ENCODE measurements at regions not wholly inside any gene's neighbourhood (a gene's known extent, or its start where the extent isn't known, plus 50 kb on each side); places are given as distances from the start of the nearest gene placed in this dataset.
A peak's percentile ranks its signal among the peaks of the same experiment; 100 is the strongest.

DNA sequence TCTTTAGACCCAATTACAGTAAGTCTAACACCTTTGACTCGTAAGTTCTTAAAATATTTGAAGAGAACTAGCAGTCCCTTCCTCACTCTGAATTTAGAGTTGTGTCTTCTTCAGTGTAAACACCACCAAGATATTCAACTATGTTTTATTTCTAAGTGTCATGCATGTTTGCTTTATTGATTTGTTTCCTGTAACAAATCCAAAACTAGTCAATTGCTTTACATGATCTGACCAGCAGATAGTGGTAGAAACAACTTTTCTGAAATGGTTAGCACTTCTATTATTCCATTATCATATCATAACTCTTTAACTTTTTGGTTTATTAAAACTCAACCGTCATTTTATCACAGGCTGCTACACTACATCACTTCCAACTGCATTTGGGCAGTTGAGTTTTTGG lies 90.1 kb downstream of the INHBA start (continued):
- TF ChIP-seq, protein P1, sequence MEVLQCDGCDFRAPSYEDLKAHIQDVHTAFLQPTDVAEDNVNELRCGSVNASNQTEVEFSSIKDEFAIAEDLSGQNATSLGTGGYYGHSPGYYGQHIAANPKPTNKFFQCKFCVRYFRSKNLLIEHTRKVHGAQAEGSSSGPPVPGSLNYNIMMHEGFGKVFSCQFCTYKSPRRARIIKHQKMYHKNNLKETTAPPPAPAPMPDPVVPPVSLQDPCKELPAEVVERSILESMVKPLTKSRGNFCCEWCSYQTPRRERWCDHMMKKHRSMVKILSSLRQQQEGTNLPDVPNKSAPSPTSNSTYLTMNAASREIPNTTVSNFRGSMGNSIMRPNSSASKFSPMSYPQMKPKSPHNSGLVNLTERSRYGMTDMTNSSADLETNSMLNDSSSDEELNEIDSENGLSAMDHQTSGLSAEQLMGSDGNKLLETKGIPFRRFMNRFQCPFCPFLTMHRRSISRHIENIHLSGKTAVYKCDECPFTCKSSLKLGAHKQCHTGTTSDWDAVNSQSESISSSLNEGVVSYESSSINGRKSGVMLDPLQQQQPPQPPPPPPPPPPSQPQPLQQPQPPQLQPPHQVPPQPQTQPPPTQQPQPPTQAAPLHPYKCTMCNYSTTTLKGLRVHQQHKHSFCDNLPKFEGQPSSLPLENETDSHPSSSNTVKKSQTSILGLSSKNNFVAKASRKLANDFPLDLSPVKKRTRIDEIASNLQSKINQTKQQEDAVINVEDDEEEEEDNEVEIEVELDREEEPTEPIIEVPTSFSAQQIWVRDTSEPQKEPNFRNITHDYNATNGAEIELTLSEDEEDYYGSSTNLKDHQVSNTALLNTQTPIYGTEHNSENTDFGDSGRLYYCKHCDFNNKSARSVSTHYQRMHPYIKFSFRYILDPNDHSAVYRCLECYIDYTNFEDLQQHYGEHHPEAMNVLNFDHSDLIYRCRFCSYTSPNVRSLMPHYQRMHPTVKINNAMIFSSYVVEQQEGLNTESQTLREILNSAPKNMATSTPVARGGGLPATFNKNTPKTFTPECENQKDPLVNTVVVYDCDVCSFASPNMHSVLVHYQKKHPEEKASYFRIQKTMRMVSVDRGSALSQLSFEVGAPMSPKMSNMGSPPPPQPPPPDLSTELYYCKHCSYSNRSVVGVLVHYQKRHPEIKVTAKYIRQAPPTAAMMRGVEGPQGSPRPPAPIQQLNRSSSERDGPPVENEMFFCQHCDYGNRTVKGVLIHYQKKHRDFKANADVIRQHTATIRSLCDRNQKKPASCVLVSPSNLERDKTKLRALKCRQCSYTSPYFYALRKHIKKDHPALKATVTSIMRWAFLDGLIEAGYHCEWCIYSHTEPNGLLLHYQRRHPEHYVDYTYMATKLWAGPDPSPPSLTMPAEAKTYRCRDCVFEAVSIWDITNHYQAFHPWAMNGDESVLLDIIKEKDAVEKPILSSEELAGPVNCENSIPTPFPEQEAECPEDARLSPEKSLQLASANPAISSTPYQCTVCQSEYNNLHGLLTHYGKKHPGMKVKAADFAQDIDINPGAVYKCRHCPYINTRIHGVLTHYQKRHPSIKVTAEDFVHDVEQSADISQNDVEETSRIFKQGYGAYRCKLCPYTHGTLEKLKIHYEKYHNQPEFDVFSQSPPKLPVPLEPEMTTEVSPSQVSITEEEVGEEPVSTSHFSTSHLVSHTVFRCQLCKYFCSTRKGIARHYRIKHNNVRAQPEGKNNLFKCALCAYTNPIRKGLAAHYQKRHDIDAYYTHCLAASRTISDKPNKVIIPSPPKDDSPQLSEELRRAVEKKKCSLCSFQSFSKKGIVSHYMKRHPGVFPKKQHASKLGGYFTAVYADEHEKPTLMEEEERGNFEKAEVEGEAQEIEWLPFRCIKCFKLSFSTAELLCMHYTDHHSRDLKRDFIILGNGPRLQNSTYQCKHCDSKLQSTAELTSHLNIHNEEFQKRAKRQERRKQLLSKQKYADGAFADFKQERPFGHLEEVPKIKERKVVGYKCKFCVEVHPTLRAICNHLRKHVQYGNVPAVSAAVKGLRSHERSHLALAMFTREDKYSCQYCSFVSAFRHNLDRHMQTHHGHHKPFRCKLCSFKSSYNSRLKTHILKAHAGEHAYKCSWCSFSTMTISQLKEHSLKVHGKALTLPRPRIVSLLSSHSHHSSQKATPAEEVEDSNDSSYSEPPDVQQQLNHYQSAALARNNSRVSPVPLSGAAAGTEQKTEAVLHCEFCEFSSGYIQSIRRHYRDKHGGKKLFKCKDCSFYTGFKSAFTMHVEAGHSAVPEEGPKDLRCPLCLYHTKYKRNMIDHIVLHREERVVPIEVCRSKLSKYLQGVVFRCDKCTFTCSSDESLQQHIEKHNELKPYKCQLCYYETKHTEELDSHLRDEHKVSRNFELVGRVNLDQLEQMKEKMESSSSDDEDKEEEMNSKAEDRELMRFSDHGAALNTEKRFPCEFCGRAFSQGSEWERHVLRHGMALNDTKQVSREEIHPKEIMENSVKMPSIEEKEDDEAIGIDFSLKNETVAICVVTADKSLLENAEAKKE (CRISPR knock-in tag; IDR thresholded peaks at IDR 0.05), result no peak

DNA sequence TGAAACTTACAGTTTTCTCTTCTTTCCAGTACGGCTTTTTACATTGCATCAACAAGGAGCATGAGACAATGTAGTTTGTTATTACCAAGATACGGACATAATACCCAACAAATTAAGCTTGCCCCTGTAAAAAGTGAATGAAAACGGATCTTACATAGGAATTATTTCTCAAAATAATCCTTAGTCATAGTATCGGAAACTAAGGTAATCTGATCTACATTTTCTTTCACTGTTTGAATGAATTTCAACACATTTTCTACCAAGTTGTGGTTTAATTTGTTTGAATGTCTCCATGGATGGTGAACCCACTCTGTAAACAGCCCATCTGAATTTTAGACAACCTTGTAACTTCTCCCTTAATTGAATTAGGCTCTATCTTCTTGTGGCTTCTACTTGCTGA lies 90.5 kb downstream of the INHBA start:
- Histone ChIP-seq H3F3A (replicated peaks; ENCODE audit: low read depth) (no peaks in the 10 kb centered on the region), H4K20me1 (replicated peaks; ENCODE audit: insufficient read depth) (no peaks in the 10 kb centered on the region), H3K9me2 (ENCODE audit: insufficient read depth) (peaks cover 3% of the 10 kb centered on the region; the same call in 1 of the 2 replicates), H3K79me2 (replicated peaks; ENCODE audit: insufficient read depth) (no peaks in the 10 kb centered on the region), H3K27me3 (ENCODE audit: insufficient read depth) (no peaks in the 10 kb centered on the region), H3K4me3 (no peak overlapping the region), H3K4me2 (no peak overlapping the region), H3K27ac (ENCODE audit: low read depth) (no peak overlapping the region), H2AFZ (peak overlapping the region; percentile 43; the same call in 1 of the 2 replicates), H3K36me3 (ENCODE audit: insufficient read depth) (no peaks in the 10 kb centered on the region), H3K4me1 (ENCODE audit: insufficient read depth) (no peaks in the 10 kb centered on the region)
- Mint-ChIP-seq H3K27ac (no peak overlapping the region), H3K36me3 (ENCODE audit: low read depth) (no peaks in the 10 kb centered on the region), H3K4me3 (no peak overlapping the region), H3K4me1 (no peaks in the 10 kb centered on the region), H3K27me3 (ENCODE audit: insufficient read depth, low read depth, poor library complexity) (no peaks in the 10 kb centered on the region), H3K9me3 (no peaks in the 10 kb centered on the region)
- DNase-seq (ENCODE audit: low spot score) (no peak), ATAC-seq (no peak)
- TF ChIP-seq STAT1 (IDR thresholded peaks at IDR 0.05; ENCODE audit: unreplicated experiment) (no peak), NANOG (IDR thresholded peaks at IDR 0.05; ENCODE audit: borderline replicate concordance) (no peak), EZH2phosphoT487 (IDR thresholded peaks at IDR 0.05; ENCODE audit: unreplicated experiment) (no peak), ZNF331 (CRISPR knock-in tag; IDR thresholded peaks at IDR 0.05; ENCODE audit: low read depth) (no peak), CREB1 (CRISPR knock-in tag; IDR thresholded peaks at IDR 0.05; ENCODE audit: low read depth) (no peak)
- TF ChIP-seq, protein P2, sequence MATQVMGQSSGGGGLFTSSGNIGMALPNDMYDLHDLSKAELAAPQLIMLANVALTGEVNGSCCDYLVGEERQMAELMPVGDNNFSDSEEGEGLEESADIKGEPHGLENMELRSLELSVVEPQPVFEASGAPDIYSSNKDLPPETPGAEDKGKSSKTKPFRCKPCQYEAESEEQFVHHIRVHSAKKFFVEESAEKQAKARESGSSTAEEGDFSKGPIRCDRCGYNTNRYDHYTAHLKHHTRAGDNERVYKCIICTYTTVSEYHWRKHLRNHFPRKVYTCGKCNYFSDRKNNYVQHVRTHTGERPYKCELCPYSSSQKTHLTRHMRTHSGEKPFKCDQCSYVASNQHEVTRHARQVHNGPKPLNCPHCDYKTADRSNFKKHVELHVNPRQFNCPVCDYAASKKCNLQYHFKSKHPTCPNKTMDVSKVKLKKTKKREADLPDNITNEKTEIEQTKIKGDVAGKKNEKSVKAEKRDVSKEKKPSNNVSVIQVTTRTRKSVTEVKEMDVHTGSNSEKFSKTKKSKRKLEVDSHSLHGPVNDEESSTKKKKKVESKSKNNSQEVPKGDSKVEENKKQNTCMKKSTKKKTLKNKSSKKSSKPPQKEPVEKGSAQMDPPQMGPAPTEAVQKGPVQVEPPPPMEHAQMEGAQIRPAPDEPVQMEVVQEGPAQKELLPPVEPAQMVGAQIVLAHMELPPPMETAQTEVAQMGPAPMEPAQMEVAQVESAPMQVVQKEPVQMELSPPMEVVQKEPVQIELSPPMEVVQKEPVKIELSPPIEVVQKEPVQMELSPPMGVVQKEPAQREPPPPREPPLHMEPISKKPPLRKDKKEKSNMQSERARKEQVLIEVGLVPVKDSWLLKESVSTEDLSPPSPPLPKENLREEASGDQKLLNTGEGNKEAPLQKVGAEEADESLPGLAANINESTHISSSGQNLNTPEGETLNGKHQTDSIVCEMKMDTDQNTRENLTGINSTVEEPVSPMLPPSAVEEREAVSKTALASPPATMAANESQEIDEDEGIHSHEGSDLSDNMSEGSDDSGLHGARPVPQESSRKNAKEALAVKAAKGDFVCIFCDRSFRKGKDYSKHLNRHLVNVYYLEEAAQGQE (IDR thresholded peaks at IDR 0.05; ENCODE audit: unreplicated experiment), result no peak
- TF ChIP-seq, protein P3, sequence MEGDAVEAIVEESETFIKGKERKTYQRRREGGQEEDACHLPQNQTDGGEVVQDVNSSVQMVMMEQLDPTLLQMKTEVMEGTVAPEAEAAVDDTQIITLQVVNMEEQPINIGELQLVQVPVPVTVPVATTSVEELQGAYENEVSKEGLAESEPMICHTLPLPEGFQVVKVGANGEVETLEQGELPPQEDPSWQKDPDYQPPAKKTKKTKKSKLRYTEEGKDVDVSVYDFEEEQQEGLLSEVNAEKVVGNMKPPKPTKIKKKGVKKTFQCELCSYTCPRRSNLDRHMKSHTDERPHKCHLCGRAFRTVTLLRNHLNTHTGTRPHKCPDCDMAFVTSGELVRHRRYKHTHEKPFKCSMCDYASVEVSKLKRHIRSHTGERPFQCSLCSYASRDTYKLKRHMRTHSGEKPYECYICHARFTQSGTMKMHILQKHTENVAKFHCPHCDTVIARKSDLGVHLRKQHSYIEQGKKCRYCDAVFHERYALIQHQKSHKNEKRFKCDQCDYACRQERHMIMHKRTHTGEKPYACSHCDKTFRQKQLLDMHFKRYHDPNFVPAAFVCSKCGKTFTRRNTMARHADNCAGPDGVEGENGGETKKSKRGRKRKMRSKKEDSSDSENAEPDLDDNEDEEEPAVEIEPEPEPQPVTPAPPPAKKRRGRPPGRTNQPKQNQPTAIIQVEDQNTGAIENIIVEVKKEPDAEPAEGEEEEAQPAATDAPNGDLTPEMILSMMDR (conservative IDR thresholded peaks at IDR 0.05; ENCODE audit: low read depth in 2 of 2), result no peak
- TF ChIP-seq, protein P4, sequence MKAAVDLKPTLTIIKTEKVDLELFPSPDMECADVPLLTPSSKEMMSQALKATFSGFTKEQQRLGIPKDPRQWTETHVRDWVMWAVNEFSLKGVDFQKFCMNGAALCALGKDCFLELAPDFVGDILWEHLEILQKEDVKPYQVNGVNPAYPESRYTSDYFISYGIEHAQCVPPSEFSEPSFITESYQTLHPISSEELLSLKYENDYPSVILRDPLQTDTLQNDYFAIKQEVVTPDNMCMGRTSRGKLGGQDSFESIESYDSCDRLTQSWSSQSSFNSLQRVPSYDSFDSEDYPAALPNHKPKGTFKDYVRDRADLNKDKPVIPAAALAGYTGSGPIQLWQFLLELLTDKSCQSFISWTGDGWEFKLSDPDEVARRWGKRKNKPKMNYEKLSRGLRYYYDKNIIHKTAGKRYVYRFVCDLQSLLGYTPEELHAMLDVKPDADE (IDR thresholded peaks at IDR 0.05), result no peak

Measured in GM23338 (cell line).